ENCODE measurements at regions not wholly inside any gene's neighbourhood (a gene's known extent, or its start where the extent isn't known, plus 50 kb on each side); places are given as distances from the start of the nearest gene placed in this dataset.

DNA sequence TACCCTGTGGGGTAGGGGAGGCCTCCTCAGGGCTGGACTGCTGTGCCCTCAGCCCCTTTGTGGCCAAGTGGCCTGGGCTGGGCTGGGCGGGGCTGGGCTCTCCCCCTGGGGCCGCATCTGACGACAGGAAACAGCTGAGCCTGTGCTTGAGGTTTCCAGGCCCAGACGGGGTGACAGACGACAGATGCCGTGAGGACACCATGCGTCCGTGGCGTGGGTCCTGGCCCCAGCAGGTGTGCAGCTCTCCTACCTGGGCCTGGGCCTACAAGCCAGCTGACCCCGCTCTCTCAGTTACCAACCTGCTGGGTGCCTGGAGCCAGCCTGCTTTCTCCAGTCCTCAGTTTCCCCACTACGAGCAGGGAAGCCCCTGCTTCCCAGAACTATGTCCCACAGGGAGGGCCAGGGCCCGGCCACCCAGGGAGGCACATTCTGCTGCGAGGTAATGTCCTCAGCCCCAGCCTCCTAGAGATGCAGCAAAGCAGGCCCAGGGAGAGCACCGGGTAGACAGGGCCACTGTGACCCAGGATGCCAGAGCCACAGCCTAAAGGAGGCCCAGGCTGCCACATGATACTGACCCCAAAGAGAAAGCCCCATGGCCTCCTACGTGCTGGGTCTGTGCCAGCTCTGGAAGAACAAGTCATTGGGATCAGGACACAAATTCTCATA is 181.3 kb downstream of the IGLL1 start:
- TF ChIP-seq, protein P1, sequence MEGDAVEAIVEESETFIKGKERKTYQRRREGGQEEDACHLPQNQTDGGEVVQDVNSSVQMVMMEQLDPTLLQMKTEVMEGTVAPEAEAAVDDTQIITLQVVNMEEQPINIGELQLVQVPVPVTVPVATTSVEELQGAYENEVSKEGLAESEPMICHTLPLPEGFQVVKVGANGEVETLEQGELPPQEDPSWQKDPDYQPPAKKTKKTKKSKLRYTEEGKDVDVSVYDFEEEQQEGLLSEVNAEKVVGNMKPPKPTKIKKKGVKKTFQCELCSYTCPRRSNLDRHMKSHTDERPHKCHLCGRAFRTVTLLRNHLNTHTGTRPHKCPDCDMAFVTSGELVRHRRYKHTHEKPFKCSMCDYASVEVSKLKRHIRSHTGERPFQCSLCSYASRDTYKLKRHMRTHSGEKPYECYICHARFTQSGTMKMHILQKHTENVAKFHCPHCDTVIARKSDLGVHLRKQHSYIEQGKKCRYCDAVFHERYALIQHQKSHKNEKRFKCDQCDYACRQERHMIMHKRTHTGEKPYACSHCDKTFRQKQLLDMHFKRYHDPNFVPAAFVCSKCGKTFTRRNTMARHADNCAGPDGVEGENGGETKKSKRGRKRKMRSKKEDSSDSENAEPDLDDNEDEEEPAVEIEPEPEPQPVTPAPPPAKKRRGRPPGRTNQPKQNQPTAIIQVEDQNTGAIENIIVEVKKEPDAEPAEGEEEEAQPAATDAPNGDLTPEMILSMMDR (IDR thresholded peaks at IDR 0.05) = no peak
- no peak for TF ChIP-seq EP300 (IDR thresholded peaks at IDR 0.05)
- TF ChIP-seq POLR2A (IDR thresholded peaks at IDR 0.05) = no peak
